GM18508 (cell line): ENCODE measurements at regions not wholly inside any gene's neighbourhood (a gene's known extent, or its start where the extent isn't known, plus 50 kb on each side); places are given as distances from the start of the nearest gene placed in this dataset.

Experiments
- ATAC-seq: cut with Tn5 transposase; IDR thresholded peaks from one replicate; pipeline ENCODE4 v1.9.1; 2021; ENCODE audit warnings: moderate number of reproducible peaks; ENCODE audit not compliant: insufficient read depth, unreplicated experiment

GRCh38 chr18:78126106-78126505, 853.5 kb upstream of the SALL3 start:
- no peak for ATAC-seq

DNA sequence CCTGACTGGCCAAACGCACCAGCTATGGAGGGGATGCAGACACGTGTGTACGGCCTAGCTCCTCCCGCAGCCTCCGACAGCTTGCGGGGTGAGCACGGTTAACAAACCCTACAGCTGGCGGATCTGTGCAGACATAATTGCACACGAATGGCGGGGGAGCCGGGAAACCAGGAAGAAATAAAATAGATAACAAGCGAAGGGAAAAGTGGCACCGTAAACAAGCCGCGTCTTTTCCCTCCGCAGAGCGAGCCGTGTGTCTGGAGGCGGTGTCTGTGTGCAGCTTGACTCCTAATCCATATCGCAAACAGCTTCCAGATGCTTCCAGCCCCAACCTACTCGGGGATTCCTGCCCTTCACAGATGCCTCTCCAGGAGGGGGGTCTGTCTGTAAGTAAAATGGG, 853.1 kb upstream of the SALL3 start:
- ATAC-seq = no peak

GRCh38 chr18:78127041-78127440, 852.6 kb upstream of the SALL3 start:
- no peak for ATAC-seq

DNA sequence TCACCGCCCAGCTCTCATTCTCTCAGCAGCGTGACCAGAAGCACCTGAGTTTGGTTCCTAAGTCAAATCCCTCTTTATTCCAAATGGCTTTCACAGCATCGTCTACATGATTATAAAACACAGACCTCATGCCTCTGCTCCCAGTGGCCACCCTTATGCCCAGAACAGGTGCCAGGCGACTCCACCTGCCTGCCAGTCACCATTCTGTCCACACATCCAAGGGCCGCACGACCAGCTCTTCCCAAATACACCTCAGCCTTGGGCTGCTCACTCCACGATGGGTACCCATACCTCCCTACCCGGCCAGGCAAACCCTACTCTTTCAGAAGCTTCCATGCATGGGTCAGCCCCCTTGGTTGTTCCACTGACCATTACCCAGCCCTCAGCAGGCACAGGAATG, 851.6 kb upstream of the SALL3 start:
- ATAC-seq = no peak

- ATAC-seq = no peak
These were observed 850.4 kb upstream of the SALL3 start for GRCh38 chr18:78129260-78129659.

GRCh38 chr18:78130232-78131195, 849.1 kb upstream of the SALL3 start:
- ATAC-seq = no peak

DNA sequence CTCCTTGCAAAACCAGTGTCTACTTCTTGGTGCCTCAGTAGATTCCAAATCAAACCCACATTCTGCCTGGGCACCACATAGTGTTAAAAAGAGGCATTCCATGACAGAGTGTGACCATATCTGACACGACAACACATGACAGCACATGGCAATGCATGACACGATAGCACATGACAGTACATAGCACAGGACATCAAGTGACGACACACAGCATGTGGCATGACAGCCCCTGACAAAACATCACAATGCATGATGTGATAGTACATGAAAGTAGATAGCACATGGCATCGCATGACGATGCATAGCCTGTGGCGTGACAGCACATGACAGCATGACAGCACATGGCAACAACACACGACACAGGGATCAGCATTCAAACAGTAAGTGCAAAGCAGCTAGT, 845.9 kb upstream of the SALL3 start:
- ATAC-seq = no peak

GRCh38 chr18:78136986-78137385, 842.6 kb upstream of the SALL3 start:
- no peak for ATAC-seq

DNA sequence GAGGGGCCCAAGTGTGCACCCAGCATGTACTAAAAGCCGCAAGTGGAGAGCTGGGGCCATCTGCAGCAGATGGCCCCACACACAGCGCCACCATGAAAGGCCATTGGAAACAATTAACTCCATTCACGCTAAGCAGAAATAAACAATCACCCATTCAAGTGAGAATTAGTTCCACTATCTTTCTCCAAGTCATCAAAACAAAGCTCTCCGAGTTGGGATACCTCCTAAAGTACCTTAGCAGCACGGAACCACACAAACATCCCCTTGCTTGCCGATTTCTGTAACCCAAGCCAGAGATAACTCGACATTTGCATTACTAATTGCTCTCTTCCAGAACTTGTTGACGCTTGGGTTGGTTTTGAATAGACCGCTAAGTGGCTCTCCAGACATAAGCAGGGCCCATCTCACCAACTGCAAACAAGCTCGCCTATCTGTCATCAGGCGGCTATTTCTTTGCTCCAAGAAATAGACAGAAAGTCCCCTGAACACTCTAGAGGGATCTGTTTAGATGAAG, 840.6 kb upstream of the SALL3 start:
- ATAC-seq = no peak

DNA sequence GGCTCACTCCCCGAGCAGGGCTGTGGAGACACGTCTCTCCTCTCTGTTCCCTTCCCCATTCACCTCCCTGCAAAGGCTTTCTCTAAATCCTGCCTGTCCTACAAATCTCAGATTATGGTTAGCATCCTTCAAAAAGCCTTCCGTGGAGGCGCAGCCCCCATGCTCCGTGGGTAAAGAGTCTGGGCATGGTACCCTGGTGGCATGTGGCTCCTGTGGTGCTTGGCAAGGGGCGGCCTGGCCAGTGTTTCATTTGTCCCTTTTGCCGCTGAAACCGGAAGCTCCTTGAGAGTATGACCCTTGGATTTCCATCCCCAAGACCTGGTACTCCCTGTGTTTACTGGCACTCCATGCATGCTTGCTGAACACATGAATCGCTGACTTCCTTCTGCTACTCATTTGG, 839.3 kb upstream of the SALL3 start:
- no peak for ATAC-seq

GRCh38 chr18:78144669-78145068, 834.9 kb upstream of the SALL3 start:
- no peak for ATAC-seq

DNA sequence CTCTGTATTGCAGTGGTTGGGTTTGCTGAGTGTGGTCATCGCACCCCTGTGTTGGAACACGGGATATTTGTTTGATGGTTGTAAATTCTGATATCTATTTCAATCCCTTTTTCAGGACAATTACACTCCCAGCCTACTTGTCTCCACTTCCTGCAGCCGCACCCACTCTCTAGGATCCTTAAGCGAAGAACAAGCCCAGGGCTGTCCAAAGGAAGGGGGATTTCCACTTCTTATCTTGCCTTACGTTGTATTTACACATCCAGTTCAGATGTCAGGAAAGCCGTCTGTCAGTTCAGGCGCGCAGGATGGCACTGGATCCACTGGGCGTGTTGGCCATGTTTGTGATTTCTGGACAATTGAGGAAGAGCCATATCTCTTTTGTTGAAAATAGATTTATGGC, 834.5 kb upstream of the SALL3 start:
- ATAC-seq = no peak

- no peak for ATAC-seq
These were observed 833.2 kb upstream of the SALL3 start for GRCh38 chr18:78146136-78147085.

DNA sequence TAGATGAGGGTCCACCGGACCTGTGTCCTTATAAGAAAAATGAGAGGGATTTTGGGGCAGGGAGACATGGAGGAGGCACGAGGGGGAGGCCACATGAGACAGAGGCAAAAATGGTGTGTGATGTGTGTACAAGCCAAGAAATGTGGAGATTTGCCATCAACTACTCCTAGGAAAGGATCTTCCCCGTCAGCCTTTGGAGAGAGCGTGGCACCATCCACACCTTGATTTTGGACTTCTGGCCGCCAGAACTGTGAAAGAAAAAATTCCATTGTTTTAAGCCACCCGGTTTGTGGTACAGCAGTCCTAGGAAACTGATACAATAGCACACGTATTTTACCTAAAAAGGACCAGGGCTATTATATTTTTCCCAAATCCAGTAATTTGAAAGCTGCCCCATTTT, 829.0 kb upstream of the SALL3 start:
- ATAC-seq = no peak

DNA sequence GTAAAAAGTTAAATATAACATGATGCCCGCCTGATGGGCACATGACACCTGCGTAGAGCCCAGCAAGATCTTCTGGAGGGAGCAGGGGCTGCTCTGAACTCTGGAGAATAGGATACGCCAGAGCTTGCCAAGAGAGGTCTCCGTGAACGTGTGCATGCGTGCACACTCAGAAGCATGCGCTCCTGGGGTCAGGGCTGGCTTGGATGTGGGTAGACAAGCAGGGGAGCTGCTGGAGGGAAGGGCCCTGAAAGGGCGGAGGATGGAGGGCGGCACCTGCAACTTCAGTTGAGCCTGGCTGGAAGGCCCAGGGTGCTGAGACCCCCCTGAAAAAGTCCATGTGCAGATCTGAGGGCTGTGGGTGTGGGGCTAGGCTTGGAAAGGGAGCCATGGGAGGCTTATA, 828.4 kb upstream of the SALL3 start:
- no peak for ATAC-seq

DNA sequence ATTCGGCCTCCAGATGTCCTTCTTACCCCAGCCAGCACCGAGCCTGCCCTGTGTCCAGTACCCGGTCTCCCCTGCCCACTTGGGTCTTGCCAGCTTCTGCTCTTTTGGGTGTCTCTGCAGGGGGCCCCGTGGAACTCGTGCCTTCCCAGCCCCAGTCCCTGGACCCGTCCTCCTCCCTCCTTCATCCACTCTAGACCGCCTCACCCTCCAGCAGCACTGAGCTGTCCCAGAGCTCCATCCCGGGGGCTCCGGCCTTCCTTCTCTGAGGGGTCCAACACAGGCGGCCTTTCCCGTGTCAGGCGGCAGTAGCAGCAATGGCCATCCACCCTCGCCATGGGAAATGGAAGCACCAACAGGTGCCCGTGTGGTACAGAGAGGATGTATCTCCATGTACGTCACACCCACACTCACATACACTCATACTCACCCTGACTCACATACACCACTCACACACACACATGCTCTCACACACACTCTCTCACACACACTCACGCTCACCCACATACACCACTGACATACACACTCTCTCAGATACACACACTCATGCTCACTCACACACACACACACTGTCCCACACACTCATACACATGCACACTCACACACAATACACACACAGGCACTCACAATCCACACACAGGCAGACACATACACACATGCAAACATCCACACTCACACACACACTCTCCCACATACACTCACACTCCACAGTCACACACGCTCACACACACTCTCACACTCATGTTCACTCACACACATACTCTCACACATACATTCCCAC, 827.5 kb upstream of the SALL3 start:
- ATAC-seq = no peak

GRCh38 chr18:78153362-78153761, 826.3 kb upstream of the SALL3 start:
- ATAC-seq = no peak

DNA sequence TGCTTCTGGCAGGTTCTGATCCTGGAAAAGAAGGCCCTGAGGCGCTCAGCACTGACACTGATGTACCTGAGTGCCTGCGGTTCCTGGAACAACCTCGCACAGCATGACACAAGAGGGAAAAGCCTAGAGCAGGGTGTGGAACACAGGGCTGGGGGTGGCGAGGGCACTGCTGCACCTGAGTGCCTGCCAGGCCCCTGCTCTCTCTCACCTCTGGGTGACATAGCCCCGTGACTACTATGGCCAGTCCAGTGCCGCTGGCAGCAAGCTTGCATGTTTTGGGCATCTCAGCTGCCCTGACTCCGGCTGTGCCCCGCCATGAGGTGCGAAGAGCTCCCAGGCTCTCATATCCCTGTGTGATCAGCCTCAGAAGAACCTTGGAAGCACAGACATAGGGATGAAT, 825.2 kb upstream of the SALL3 start:
- ATAC-seq = no peak

DNA sequence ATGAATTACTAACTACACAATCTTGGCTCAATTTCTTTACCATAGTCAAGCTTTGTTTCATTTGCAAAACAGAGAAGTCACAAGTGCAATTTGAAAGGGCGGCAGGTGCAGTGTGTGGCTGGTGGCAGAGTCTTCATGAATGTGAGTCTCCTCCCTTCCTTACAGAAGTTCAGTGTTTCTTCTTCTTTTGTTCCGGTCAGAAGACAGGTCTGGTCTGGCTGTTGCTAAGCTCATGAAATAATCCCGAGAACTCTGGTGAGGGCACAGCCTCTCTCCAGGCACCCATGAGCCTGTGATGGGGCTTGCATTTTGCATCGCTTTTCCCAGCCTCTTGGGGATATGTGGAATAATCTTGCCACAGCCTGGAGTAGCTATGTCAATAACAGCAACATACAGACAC, 824.8 kb upstream of the SALL3 start:
- no peak for ATAC-seq

GRCh38 chr18:78156466-78156865, 823.2 kb upstream of the SALL3 start:
- no peak for ATAC-seq
